T-helper 1 cell (primary cell): ENCODE measurements at regions not wholly inside any gene's neighbourhood (a gene's known extent, or its start where the extent isn't known, plus 50 kb on each side); places are given as distances from the start of the nearest gene placed in this dataset.

Experiments
- DNase-seq, 5 donors: peaks; one replicate each; pipeline ENCODE4 v3.0.0-alpha.2; 2012 to 2020

DNA sequence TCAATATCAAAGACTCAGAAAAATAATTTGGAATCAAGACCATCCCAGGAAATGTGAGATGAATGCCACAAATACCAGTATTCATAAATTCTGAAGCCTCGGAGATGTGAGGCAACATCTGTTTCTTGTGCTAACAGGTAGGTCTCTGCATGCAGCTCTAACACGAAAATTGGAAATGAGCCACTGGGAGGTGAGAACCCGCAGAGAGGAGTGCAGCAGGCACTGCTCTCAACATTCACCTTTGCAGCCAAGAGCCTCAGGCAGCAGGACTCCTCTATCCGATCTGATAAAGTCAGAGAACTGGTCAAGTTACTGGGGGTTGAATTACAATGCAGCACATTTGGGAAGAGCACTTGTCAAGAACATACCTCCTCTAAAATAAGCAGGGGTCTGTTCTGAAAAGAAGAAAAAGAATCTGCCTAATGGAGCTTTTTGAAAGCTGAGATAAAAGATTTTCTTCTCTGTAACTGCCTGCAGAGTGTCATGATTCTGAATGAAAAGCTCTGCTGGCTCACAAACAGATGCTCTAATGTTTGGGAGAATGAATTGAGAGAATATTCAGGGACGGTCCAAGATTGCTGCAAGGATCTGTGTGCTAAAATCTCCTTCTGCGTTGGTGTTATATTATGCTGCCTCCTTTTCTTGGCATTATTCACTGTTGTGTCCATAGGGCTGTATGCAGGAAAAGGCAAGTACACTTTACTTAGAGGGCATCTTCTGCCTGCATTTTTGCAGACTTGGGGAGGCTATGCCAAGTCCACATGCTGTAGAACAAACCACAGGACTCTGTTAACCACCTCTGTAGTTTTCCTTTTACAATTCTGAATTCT lies 209.6 kb upstream of the KRR1 start:
- no peak for DNase-seq

DNA sequence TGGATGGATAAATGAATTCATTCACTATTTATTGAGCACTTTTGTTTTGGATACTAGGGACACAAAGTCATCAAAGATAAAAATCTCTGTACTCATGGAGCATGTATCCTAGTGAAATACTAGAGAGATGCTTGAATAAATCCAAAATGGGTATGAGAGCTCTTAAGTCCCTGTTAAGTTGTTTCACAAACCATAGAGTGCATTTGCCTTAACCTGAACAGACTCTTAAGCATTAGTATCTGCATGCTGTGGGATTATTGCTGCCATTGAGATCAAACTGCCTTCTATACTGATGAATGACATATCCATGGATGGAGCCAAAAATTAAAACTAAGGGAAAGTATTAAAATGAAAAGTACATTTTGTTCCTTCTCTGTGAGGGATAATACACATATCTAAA lies 206.5 kb upstream of the KRR1 start:
- no peak for DNase-seq

DNA sequence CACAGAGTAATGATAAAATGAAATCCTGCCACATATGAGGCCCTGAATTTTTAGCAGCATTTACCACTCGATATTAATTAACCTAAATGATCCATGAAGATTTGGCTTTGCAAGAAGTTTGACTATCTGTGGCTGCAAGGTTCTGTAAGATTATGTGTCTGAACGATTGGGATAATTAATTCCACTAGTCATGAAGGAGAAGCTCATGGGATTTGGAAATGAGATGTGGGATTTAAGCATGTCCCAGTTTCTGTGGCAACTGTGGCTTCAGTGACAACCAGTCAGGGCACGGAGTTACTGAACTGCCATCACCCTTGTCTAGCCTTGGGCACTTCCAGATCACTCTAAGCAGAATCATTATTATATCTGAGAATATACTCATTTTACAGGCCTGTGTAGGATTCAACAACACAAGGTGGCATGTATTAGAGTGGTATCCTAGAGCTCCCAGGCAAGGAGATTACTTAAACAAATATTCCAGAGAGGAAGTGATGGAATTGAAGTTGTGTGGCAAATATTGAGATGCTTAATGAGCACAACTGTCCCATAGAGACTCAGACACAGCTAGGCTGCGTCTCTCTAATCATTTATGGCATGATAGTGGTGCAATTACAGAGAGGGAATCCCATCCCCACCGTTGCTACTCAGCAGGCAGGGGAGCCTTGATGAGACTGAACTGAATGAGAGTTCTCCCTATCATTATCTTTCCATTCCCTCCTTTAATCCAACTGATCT lies 205.0 kb upstream of the KRR1 start:
- no peak for DNase-seq

DNA sequence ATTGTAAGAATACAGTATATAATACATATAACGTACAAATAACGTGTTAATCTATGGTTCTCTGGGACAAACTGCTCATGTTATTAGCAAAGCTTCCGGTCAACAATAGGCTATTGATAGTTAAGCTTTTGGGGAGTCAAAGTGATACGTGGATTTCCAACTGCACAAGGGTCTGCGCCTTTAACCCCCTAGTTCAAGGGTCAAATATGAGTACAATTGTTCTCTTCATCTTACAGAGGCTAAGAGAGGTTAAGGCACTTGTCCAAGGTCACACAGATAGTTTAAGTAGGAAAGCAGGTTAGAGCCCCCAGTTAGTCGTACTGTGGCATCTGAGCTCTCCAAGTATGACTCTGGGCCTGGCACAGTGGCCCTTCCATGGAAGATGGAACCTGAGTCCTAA lies 204.3 kb upstream of the KRR1 start:
- no peak for DNase-seq

DNA sequence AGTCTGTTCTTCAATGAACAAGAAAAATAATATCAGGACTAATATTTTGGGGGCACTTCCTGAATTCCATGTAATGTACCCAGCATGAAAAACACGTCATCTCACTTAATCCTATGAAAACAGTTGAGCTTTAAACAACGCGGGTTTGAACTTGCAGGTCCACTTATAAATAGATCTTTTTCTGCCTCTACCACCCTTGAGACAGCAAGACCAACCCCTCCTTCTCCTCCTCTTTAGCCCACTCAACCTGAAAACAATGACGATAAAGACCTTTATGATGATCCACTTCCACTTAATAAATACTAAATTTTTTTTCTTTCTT lies 203.9 kb upstream of the KRR1 start:
- DNase-seq, result no peak

DNA sequence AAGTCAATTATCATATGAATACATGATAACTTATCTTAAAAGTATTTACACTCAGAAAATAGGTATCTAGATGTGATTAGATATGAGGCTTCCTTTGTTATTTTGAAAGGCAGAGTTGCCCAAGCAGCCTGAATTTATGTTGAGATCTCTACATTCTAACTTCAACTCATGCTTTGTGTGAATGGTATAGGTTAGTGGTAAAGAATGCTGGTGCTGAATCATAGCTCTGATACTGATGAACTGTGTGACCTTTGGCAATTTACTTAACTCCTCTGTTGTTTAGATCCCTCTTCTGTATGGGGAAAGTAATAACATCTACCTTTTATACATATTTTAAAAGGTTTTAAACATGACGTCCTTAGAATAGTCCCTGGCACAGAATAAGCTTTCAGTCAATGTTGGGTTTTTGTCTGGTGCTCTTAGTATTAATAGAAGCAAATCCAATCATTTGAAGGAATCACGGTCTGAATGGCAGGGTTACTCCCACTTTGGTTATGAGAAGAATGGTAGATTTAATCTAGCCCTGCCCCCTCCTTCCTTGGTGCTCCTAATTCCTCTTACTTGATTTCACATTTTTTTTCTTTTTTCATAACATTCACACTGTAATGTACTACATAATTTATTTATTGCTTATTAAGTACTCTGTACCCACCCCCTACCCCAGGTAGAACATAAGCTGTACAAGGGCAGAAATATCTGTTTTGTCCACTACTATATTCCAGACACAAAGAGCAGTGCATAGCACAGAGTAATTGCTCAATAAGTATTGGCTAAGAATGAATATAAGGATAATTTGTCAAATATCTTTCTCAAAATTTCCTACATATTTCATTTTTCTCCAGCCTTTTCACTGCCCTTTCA lies 203.3 kb upstream of the KRR1 start:
- DNase-seq, result no peak

DNA sequence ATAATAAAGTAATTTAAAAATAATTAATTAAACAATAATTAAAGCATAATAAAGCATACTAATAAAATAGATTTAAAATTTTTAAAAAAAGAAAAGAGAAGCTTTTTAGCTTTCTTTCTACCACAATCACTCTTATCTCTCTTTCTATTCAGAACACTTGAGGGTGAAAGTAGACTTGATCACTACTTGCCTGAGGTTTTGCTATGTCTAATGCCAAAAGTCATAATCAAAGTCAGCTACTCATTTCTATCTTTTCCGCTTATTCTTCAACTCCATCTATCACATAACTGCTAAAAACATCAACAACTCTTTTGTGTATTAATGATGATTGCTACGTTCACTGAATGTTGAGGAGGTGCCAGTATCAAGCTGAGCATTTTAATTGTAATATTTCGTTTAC lies 202.0 kb upstream of the KRR1 start:
- DNase-seq, result no peak

DNA sequence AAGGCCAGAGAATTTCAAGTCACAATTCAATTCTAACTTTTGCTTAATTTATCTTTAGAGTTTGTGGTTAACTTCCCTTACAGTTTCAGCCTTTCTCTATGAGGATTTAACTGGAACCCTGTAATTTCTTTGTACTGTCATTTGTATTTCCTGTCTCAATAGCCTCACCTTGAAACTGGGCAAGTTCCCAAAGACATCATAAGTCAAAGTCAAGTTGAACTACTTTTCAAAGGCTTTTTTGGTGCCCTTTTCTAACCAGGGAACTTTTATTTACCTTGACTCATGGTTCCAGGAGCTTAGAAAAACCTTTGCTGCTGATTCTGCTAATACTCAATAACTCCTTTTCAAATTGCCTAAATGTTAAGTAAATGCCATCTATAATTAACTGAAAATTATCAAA lies 200.8 kb upstream of the KRR1 start:
- DNase-seq, result no peak

DNA sequence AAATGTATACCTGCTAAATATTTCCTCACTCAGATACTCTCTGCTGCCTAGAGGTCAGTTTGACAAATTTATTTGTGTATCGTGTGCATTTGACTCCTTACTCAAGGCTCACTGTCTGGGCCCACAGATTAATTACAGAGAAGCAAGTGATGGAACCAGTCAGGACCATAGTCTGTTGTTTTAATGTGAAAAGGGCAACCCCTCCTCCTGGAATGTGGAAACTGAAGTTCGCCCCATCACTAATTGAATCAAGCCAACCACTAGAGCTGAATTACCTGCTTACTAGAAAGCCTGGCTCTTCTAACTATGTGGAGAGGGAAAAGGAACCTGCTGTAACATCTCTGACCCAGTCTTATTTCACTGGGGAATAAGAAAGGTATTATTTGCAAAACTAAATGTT lies 199.9 kb upstream of the KRR1 start:
- DNase-seq, result no peak

DNA sequence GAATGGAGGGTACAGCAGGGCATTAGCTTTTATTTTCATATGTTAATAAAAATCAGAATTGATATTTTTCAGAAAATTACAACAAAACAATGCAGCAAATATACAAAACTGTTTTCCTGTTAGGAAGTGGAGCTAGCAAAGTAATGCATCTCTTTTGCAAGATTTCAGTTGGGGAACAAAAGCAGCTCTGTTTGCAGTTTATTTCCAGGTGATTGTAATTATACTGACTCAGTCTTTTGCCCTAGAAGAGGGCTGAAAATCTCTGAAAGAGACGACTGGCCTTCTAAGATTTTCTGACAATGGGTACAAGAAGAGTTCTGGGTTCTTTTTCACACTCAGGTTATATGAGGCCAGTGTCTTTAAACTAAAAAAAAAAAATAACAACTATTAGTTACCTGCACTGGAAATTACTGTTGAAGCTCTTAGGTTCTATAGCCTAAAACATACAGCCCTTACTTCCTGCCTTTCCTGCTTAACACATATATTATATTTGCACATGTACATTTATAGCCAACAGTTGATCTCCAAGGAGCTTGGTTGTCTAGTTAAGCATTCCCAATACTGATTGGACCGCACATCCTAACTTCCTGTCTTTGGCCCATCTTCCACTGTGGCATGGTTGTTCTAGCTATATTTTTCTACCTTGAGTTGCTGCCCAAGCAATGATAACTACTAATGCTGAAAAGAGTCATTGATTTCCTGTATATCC lies 199.1 kb upstream of the KRR1 start:
- no peak for DNase-seq

DNA sequence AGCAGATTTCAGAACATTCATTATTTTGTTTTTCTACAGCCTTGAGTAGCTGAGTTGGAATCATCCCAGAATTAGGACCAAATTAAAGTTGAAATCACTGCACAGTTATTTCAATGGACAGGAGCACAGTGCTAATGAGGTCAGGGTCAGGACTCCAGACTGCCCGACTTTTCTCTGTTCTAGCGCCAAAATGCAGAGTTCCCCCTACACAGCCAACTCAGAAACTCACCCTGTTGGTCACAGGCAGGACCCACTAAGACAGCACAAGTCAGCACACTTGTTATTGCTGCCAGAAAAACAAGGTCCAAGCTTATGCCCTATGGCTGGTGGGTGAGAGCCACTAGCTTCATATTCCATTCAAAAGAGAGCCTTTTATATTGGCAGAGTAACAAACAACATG lies 198.1 kb upstream of the KRR1 start:
- DNase-seq, result no peak

DNA sequence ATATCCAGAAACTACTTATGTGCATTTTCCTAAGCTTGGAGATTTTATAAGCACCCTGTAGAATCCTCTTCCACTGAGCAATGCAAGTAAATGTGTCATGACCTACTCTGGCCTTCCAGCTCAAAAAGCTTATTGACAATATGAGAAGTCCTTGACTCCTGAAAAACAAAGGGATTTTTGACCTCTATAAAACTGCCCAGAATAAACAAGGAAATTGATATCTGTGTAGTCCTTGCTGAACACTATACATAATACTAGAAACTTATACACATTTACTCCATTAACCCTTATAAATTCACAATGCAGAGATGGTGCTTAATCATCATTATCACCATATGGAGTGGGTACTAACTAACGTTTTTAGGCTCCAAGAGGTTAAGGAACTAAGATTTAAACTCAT lies 197.4 kb upstream of the KRR1 start:
- DNase-seq, result no peak

DNA sequence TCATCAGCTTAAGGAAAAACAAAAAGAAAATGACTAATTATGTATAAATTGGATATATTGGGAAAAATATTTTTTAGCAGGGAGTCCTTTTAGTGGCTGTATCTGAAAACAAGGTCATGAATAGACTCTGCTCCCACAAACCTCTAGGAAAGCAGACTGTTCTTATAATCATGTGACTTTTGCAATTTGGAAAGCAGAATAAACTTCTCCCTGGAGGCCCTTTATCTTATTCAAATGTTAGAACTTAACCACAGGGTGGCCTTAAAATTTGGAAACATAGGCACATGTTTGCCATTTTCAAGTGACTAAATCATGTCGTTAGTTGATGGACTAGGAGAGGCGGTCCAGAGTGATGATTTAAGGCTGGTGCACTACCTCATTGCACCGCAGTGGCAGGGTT lies 196.6 kb upstream of the KRR1 start:
- no peak for DNase-seq

DNA sequence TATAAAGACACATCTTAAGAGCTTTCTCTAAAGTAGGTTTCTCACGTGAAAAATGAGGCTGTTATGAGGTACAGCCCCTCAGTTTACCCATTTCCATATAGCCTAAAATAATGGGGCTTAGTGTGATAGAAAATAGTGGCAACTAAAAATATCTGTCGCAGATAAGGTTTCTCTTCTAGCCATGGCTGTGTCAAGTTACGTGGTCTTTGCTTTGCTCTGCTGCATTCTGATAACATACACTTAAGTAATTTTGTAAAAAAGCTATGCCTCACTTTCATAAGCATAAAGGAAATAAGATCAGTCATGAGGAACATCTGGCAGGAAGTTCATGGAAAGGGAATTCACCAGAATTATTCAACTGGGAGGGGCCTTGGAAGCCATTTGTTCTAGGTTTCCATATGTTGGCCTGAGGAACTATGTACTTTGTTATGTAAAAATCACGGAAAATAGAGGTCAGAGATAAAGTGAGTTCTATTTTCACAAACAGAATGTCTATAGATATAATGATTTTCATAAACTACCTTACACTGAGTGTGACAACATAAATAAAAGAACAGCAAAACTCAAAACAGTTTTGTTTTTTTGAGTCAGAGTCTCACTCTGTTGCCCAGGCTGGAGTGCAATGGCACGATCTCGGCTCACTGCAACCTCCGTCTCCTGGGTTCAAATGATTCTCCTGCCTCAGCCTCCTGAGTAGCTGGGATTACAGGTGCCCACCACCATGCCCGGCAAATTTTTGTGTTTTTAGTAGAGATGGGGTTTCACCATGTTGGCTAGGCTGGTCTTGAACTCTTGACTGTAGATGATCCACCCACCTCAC lies 195.6 kb upstream of the KRR1 start:
- no peak for DNase-seq

DNA sequence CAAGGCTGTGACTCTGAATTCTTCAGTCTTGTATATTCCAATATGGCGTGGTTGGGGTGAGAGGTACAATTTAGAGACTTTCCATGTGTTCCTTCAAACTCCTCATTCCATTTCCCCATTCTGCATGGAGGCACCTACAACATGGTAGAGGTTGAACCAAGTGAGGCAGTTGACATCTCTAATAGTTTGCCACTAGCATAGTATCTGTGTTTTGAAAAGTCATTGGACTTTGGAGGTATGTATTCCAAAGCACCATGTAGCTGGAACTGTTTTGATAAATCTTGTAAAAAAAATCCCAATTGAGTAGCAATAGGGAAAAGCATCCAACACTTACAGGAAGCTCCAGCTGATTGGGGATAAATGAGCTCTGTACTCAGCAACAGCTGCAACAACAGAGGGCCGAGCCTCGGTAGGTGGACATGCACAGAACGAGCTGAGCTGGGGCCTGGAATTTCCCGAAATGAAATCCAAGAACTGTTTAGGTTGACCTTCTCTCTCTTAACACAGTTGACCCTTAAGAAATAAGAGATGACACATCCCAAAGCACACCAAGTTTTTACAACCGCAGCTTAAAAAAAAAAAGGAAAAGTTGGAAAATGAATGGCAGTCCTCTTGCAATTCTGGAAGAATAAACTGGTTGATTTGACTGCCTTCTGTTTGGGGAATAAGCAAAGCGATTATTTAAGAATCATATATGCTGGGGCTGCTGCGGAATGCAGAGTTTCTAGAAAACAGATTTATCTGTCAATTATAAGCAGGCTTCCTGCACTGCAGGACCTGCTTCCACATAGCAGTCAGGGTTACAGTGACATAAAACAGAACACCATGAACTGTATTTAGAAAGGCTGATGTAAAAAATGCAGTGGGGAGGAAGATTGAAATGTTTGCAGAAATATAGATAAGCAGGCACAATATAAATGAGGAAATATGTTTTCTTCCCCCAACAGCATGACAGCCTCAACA lies 194.6 kb upstream of the KRR1 start:
- DNase-seq, result no peak

DNA sequence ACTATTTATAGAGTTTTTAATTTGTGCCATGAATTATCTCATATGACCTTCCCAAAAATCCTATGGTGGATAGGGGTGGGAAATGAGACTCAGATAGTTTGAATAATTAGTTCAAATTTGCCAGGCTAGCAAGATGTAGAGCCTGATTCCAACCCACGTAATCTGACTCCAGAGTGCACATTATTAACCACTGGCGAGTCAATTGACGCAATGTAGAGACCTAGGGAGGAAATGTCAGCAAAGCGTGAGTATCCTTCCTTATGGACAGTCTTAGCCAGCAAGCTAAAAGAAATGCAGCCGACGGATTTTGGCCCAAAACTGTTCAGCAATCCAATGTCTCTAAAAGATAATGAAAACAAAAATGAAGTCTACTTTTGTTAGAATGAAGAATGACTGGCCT lies 193.3 kb upstream of the KRR1 start:
- no peak for DNase-seq

DNA sequence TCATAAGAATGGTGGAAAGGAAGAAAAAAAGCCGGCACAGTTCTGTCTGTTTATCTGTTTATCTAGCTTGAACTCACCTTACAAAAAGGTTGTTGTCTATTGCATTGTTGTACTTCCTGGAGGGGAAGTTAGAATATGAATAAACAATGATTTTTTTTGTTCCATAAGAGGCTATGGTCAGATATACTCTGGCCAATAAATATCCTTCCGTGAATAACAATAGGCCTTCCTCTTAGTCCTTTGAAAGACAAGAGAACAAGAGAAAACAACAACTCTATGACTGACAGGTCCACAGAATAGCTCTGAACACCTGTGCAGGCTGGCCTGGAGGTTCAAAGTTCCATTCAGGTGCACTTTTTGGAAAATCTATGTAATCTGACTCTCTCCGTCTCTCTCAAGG lies 192.8 kb upstream of the KRR1 start:
- DNase-seq, result no peak

DNA sequence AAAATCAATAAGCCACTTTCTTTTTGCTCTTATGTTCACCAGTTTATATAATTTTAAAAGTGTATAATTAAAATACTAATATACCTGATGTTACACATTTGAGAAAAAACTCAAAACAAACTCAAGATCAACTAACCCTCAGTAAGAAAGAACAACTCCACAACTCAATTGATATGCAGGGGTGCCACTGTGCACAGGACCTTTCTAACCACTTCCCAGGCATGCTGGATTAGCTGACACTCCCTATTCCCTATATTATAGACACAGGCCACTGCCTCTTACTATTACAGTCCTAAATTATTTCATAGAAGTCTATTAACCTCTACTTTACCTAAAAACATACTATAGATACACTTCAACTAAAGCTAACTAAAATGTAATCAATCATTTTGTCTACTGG lies 191.7 kb upstream of the KRR1 start:
- DNase-seq, result no peak

DNA sequence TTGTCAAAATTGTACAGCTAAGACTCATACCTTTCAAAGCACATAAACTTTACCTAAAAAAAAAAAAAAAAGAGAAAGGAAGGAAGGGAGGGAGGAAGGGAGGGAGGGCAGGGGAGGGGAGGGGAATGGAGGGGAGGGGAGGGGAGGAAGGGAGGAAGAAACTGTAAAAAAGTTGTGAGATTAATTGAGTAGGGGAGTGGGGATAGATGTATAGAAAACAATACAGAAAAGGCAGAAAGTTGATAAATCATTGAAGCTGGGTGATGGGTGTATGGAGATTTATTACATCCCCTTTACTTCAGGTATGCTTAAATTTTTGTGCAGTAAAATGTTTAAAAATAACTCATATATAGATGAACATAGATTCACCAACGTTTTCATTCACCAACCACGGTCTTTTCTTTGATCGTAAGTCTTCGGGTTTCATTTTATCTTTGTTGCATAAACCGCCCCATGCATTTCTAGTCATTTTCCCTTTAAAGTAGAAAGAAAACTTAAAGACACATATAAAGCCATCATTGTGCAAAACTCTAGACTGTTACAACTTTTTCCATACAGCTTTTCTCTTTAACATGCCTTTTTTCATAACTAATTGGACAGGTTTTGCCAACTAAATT lies 191.2 kb upstream of the KRR1 start:
- DNase-seq, result peak in 1 of 5 donors; percentile 35

DNA sequence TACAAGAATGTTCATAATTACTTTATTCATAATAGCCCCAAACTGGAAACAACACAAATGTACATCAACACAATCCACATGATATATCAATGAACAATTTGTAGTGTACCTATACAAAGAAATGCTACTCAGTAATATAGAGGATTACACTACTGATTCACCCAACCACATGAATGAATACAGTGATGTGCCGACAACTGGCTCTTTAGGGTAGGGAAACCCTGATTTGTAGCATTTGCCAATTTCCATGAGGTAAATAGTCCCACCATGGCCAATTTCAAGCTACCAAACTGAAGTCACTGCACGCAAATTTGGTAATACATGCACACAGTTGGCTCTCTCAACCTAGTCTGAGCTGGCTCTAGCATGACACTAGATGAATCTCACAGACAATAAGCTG lies 190.4 kb upstream of the KRR1 start:
- no peak for DNase-seq
